Loucy (cell line): ENCODE measurements at regions not wholly inside any gene's neighbourhood (a gene's known extent, or its start where the extent isn't known, plus 50 kb on each side); places are given as distances from the start of the nearest gene placed in this dataset.

Experiments
- H2AFZ ChIP-seq: fragments of 200-600 bp; sonication (generic); 2 replicates; pipeline ENCODE4 v1.6.0; 2016; ENCODE audit warnings: antibody characterized with exemption, mild to moderate bottlenecking, low read length, moderate library complexity
- H3F3A ChIP-seq: fragments of 200-600 bp; 2 replicates; pipeline ENCODE4 v1.6.0; 2016; ENCODE audit warnings: antibody characterized with exemption, low read depth, mild to moderate bottlenecking
- H3K27me3 ChIP-seq: fragments of 200-600 bp; sonication (generic); 2 replicates; pipeline ENCODE4 v1.6.1; 2014; ENCODE audit warnings: low read length, mild to moderate bottlenecking; ENCODE audit not compliant: insufficient read depth, poor library complexity, severe bottlenecking
- H3K36me3 ChIP-seq: fragments of 200-600 bp; sonication (generic); 2 replicates; pipeline ENCODE4 v1.6.1; 2016; ENCODE audit warnings: low read length; ENCODE audit not compliant: insufficient read depth
- H3K4me1 ChIP-seq: fragments of 200-600 bp; sonication (generic); 2 replicates; pipeline ENCODE4 v1.5.1; 2014; ENCODE audit warnings: low read length, mild to moderate bottlenecking; ENCODE audit not compliant: insufficient read depth, poor library complexity, severe bottlenecking
- H3K4me2 ChIP-seq: fragments of 200-600 bp; sonication (generic); 2 replicates; pipeline ENCODE4 v1.6.0; 2014; ENCODE audit warnings: antibody characterized with exemption, low read length, low read depth, mild to moderate bottlenecking; ENCODE audit not compliant: poor library complexity, severe bottlenecking
- H3K4me3 ChIP-seq: fragments of 200-600 bp; sonication (generic); 2 replicates; pipeline ENCODE4 v1.5.1; 2014; ENCODE audit warnings: low read length, mild to moderate bottlenecking, mixed read lengths; ENCODE audit not compliant: poor library complexity, severe bottlenecking
- H3K79me2 ChIP-seq: fragments of 200-600 bp; sonication (generic); 2 replicates; pipeline ENCODE4 v1.6.1; 2014; ENCODE audit warnings: low read length; ENCODE audit not compliant: insufficient read depth
- H3K9ac ChIP-seq: fragments of 200-600 bp; sonication (generic); 2 replicates; pipeline ENCODE4 v1.6.0; 2014; ENCODE audit warnings: mild to moderate bottlenecking, low read depth, low read length, moderate library complexity; ENCODE audit not compliant: poor library complexity, severe bottlenecking
- H3K9me2 ChIP-seq: fragments of 200-600 bp; sonication (generic); replicated peaks from 2 replicates; pipeline ENCODE4 v1.6.1; 2016; ENCODE audit warnings: low read depth, low read length, mixed read lengths
- H3K9me3 ChIP-seq: fragments of 200-600 bp; sonication (generic); 2 replicates; pipeline ENCODE4 v1.6.1; 2014; ENCODE audit warnings: mild to moderate bottlenecking, antibody characterized with exemption, low read length, low read depth; ENCODE audit not compliant: insufficient read depth
- H4K20me1 ChIP-seq: fragments of 200-600 bp; sonication (generic); 2 replicates; pipeline ENCODE4 v1.6.0; 2014; ENCODE audit warnings: antibody characterized with exemption, low read length, mild to moderate bottlenecking; ENCODE audit not compliant: insufficient read depth, poor library complexity, severe bottlenecking
- CTCF ChIP-seq: fragments of 200-600 bp; sonication (generic); conservative IDR thresholded peaks from 2 replicates; pipeline ENCODE4 v1.5.1; 2014; ENCODE audit warnings: mild to moderate bottlenecking, antibody characterized with exemption, low read length
- EZH2phosphoT487 ChIP-seq: fragments of 200-600 bp; IDR thresholded peaks from 2 replicates; pipeline ENCODE4 v1.6.1; 2018; ENCODE audit warnings: antibody characterized with exemption, mild to moderate bottlenecking, moderate library complexity, borderline replicate concordance

- H3F3A ChIP-seq = no peaks in the 10 kb centered on the region
- H3K36me3 ChIP-seq = no peaks in the 10 kb centered on the region
- no peaks in the 10 kb centered on the region for H3K9me3 ChIP-seq
- no peaks in the 10 kb centered on the region for H3K27me3 ChIP-seq
- H3K4me3 ChIP-seq = no peak overlapping the region
- H3K4me2 ChIP-seq = no peak overlapping the region
- H3K4me1 ChIP-seq = no peaks in the 10 kb centered on the region
- no peaks in the 10 kb centered on the region for H3K9me2 ChIP-seq
- H3K9ac ChIP-seq = no peak overlapping the region
- H2AFZ ChIP-seq = no peak overlapping the region
- no peaks in the 10 kb centered on the region for H3K79me2 ChIP-seq
- TF ChIP-seq EZH2phosphoT487 (no peak), CTCF (no peak)
- no peaks in the 10 kb centered on the region for H4K20me1 ChIP-seq
Observed at GRCh38 chr11:98177925-98178324, 842.8 kb upstream of the CNTN5 start.

- no peak overlapping the region for H2AFZ ChIP-seq
- no peaks in the 10 kb centered on the region for H4K20me1 ChIP-seq
- H3K4me2 ChIP-seq = no peak overlapping the region
- no peaks in the 10 kb centered on the region for H3K9me2 ChIP-seq
- H3K79me2 ChIP-seq = no peaks in the 10 kb centered on the region
- no peaks in the 10 kb centered on the region for H3K4me1 ChIP-seq
- H3K27me3 ChIP-seq = no peaks in the 10 kb centered on the region
- H3F3A ChIP-seq = no peaks in the 10 kb centered on the region
- no peaks in the 10 kb centered on the region for H3K36me3 ChIP-seq
- no peak overlapping the region for H3K4me3 ChIP-seq
- H3K9ac ChIP-seq = no peak overlapping the region
- TF ChIP-seq CTCF (no peak), EZH2phosphoT487 (no peak)
- no peaks in the 10 kb centered on the region for H3K9me3 ChIP-seq
Observed at GRCh38 chr11:98180511-98180910, 840.2 kb upstream of the CNTN5 start.

GRCh38 chr11:98180921-98181320 lies 839.8 kb upstream of the CNTN5 start:
- Histone ChIP-seq H3K27me3 (no peaks in the 10 kb centered on the region), H3K9ac (no peak overlapping the region)

More at GRCh38 chr11:98180921-98181320, 839.8 kb upstream of the CNTN5 start:
- H3K79me2 ChIP-seq = no peaks in the 10 kb centered on the region
- no peaks in the 10 kb centered on the region for H3K9me3 ChIP-seq
- H3F3A ChIP-seq = no peaks in the 10 kb centered on the region
- TF ChIP-seq CTCF (no peak), EZH2phosphoT487 (no peak)
- H4K20me1 ChIP-seq = no peaks in the 10 kb centered on the region
- H2AFZ ChIP-seq = no peak overlapping the region
- H3K36me3 ChIP-seq = no peaks in the 10 kb centered on the region
- no peaks in the 10 kb centered on the region for H3K4me1 ChIP-seq
- H3K9me2 ChIP-seq = no peaks in the 10 kb centered on the region
- no peak overlapping the region for H3K4me3 ChIP-seq
- H3K4me2 ChIP-seq = no peak overlapping the region
